Keratinocyte (primary cell): ENCODE measurements at regions not wholly inside any gene's neighbourhood (a gene's known extent, or its start where the extent isn't known, plus 50 kb on each side); places are given as distances from the start of the nearest gene placed in this dataset.

ENCODE experiments used
- DNase-seq: peaks from one replicate; pipeline ENCODE4 v3.0.0-alpha.2; 2011; ENCODE audit warnings: low read depth, missing footprints, low spot score
- FAIRE-seq: peaks from 2 replicates; lab custom pipeline; 2011; peaks lifted over from hg19 to GRCh38; lab: Jason Lieb, UNC
- H2AFZ ChIP-seq: 2 replicates; pipeline ENCODE4 v1.6.0; 2012; ENCODE audit warnings: low read length, control low read depth, inconsistent platforms; ENCODE audit not compliant: control insufficient read depth
- H3K27ac ChIP-seq: 2 replicates; pipeline ENCODE4 v1.5.1; 2011; ENCODE audit warnings: low read length; ENCODE audit not compliant: control insufficient read depth, insufficient read depth
- H3K27me3 ChIP-seq: 3 replicates; pipeline ENCODE4 v1.6.0; 2011; ENCODE audit warnings: low read length; ENCODE audit not compliant: control insufficient read depth, insufficient read depth; ENCODE audit errors: extremely low read depth
- H3K36me3 ChIP-seq, 2 experiments: 2 replicates in 1 of 2; 3 replicates in 1 of 2; pipeline ENCODE4 v1.5.1; 2011; ENCODE audit warnings: low read length in 2 of 2, mild to moderate bottlenecking in 1 of 2; ENCODE audit not compliant: control insufficient read depth in 2 of 2, insufficient read depth in 2 of 2; ENCODE audit errors: extremely low read depth in 1 of 2
- H3K4me1 ChIP-seq: 3 replicates; pipeline ENCODE4 v1.5.1; 2011; ENCODE audit warnings: low read length; ENCODE audit not compliant: control insufficient read depth, insufficient read depth; ENCODE audit errors: extremely low read depth
- H3K4me2 ChIP-seq: 3 replicates; pipeline ENCODE4 v1.6.0; 2011; ENCODE audit warnings: low read depth, low read length; ENCODE audit not compliant: control insufficient read depth, insufficient read depth; ENCODE audit errors: extremely low read depth
- H3K4me3 ChIP-seq, 3 experiments: fragments of 200-600 bp in 1 of 3; sonication (generic) in 1 of 3; 2 replicates in 2 of 3; 3 replicates in 1 of 3; pipeline ENCODE4 v1.5.1; 2011 to 2016; ENCODE audit warnings: low read length in 3 of 3, mild to moderate bottlenecking in 3 of 3, control low read depth in 2 of 3, inconsistent platforms in 1 of 3, low read depth in 1 of 3, mixed read lengths in 1 of 3, mixed run types in 1 of 3, moderate library complexity in 1 of 3; ENCODE audit not compliant: control insufficient read depth in 2 of 3, insufficient read depth in 2 of 3; ENCODE audit errors: extremely low read depth in 1 of 3
- H3K79me2 ChIP-seq: 2 replicates; pipeline ENCODE4 v1.6.0; 2012; ENCODE audit warnings: low read length; ENCODE audit not compliant: control insufficient read depth, insufficient read depth
- H3K9ac ChIP-seq: 3 replicates; pipeline ENCODE4 v1.6.0; 2011; ENCODE audit warnings: low read length; ENCODE audit not compliant: control insufficient read depth, insufficient read depth; ENCODE audit errors: extremely low read depth
- H3K9me1 ChIP-seq: 3 replicates; pipeline ENCODE4 v1.6.0; 2011; ENCODE audit warnings: low read length; ENCODE audit not compliant: control insufficient read depth, insufficient read depth; ENCODE audit errors: extremely low read depth
- H3K9me3 ChIP-seq: 2 replicates; pipeline ENCODE4 v1.5.1; 2012; ENCODE audit warnings: low read depth, low read length; ENCODE audit not compliant: control insufficient read depth
- H4K20me1 ChIP-seq: 3 replicates; pipeline ENCODE4 v1.6.0; 2011; ENCODE audit warnings: low read length; ENCODE audit not compliant: control insufficient read depth, insufficient read depth; ENCODE audit errors: extremely low read depth
- EZH2 ChIP-seq: IDR thresholded peaks from one replicate; pipeline ENCODE4 v1.6.1; 2012; ENCODE audit warnings: inconsistent platforms, mild to moderate bottlenecking, low read length, moderate library complexity
- dilution Hi-C: fragments of 300-500 bp; cut with MboI; formaldehyde crosslinking; loops from one replicate; pipeline ENCODE4 v1.7.0; 2020; ENCODE audit warnings: low sequenced_read_pairs; ENCODE audit not compliant: extremely low pct_ligation_motif_present
- TF ChIP-seq, protein P1 (sequence below), 3 experiments: IDR thresholded peaks in 1 of 3; conservative IDR thresholded peaks in 1 of 3; optimal IDR thresholded peaks in 1 of 3; 2 replicates in 2 of 3; 3 replicates in 1 of 3; pipeline versions ENCODE3 to v1.5.1; 2011; ENCODE audit warnings: low read length in 3 of 3, mild to moderate bottlenecking in 3 of 3, moderate library complexity in 2 of 3, control low read depth in 1 of 3, inconsistent platforms in 1 of 3; ENCODE audit not compliant: insufficient read depth in 2 of 3; ENCODE audit errors: extremely low read depth in 1 of 3

DNA sequence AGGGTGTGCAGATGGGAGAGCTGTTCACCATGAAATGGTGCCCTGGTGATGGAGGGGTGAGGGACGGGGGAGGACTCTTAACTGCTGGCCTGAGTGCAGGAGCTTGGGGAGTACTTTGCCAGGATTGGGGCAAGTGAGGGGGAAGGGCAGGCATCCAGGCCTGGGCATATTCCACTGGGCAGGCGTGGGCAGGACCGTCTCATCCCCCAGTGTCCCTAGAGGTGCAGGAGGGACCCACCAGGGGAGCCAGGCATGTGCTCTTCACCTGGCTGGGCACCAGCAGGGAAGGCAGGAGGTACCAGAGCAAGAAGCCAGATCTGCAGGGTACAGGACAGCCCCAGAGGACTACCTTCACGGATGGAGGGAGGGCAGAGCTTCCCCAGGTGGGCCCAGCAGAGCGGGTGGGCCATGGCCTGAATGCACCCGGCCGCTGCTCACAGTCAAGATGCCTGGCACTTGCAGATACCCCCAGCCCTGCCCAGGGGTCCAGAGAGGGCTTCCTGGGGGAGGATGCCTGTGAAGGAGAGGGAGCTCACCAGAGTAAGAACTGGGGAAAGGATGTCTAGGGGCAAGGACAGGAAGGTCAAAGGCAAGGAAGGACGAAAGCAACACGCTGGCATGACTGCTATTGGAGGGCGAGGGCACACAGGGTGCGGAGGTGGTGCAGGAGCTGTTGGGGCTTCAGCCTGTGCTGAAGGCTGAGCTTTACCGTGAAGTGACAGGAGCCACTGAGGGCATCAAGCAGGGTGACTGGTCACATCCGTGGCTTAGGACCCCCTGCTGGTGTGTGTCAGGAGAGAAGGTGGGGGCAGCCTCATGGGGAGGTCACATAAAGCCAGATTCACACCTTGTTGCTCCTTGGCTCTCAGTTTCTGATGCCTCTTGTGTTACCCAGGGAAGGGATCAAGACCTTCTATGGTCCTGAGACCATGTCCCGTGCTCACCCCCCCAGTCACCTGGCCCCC is 68.2 kb upstream of the NKX1-1 start:
- H2AFZ ChIP-seq: no peak overlapping the region
- H3K4me3 ChIP-seq: no peak overlapping the region
- H3K9me1 ChIP-seq: no peaks in the 10 kb centered on the region
- DNase-seq (no peak), FAIRE-seq (no peak)
- H3K27ac ChIP-seq: no peak overlapping the region
- H3K4me1 ChIP-seq: no peaks in the 10 kb centered on the region
- H3K9me3 ChIP-seq: no peaks in the 10 kb centered on the region
- no peak overlapping the region for H3K9ac ChIP-seq
- no peaks in the 10 kb centered on the region for H3K36me3 ChIP-seq
- H3K27me3 ChIP-seq: peaks cover 27% of the 10 kb centered on the region
- no peaks in the 10 kb centered on the region for H4K20me1 ChIP-seq
- dilution Hi-C loops: no loop called here
- no peaks in the 10 kb centered on the region for H3K79me2 ChIP-seq
- TF ChIP-seq, protein P1, sequence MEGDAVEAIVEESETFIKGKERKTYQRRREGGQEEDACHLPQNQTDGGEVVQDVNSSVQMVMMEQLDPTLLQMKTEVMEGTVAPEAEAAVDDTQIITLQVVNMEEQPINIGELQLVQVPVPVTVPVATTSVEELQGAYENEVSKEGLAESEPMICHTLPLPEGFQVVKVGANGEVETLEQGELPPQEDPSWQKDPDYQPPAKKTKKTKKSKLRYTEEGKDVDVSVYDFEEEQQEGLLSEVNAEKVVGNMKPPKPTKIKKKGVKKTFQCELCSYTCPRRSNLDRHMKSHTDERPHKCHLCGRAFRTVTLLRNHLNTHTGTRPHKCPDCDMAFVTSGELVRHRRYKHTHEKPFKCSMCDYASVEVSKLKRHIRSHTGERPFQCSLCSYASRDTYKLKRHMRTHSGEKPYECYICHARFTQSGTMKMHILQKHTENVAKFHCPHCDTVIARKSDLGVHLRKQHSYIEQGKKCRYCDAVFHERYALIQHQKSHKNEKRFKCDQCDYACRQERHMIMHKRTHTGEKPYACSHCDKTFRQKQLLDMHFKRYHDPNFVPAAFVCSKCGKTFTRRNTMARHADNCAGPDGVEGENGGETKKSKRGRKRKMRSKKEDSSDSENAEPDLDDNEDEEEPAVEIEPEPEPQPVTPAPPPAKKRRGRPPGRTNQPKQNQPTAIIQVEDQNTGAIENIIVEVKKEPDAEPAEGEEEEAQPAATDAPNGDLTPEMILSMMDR (optimal IDR thresholded peaks at IDR 0.05 in 1 of 3, IDR thresholded peaks at IDR 0.05 in 1 of 3, conservative IDR thresholded peaks at IDR 0.05 in 1 of 3; ENCODE audit: extremely low read depth in 1 of 3, insufficient read depth in 2 of 3, low read length in 3 of 3): no peak
- no peak for TF ChIP-seq EZH2
- no peak overlapping the region for H3K4me2 ChIP-seq

DNA sequence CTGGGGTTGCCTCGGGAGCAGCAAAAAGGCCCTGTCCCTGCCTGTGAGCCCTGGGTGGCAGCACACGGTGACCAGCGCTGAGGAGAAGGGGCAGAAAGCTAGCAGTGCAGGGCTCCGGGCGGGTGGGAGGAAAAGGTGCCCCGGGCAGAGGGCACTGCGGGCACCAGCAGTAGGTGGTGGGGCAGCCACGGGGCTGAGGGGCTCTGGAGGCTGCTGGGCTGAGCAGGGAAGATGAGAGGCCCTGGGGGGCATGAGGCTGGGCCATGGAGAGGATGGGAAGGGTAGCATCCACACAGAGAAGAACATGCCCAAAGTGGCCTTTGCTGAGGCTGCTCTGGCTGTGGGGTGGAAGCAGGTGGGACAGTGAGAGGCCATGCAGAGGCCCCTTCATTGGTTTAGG is 67.5 kb upstream of the NKX1-1 start:
- H2AFZ ChIP-seq: no peak overlapping the region
- no peaks in the 10 kb centered on the region for H3K9me1 ChIP-seq
- H3K79me2 ChIP-seq: no peaks in the 10 kb centered on the region
- H3K4me2 ChIP-seq: no peak overlapping the region
- H3K4me1 ChIP-seq: no peaks in the 10 kb centered on the region
- no peak overlapping the region for H3K4me3 ChIP-seq
- no peaks in the 10 kb centered on the region for H3K9me3 ChIP-seq
- no peak for TF ChIP-seq EZH2
- TF ChIP-seq, protein P1 (optimal IDR thresholded peaks at IDR 0.05 in 1 of 3, IDR thresholded peaks at IDR 0.05 in 1 of 3, conservative IDR thresholded peaks at IDR 0.05 in 1 of 3; ENCODE audit: extremely low read depth in 1 of 3, insufficient read depth in 2 of 3, low read length in 3 of 3): no peak
- no peaks in the 10 kb centered on the region for H4K20me1 ChIP-seq
- FAIRE-seq (no peak), DNase-seq (no peak)
- dilution Hi-C loops: no loop called here
- H3K27me3 ChIP-seq: peaks cover 27% of the 10 kb centered on the region
- H3K36me3 ChIP-seq: no peaks in the 10 kb centered on the region
- H3K27ac ChIP-seq: no peak overlapping the region
- H3K9ac ChIP-seq: no peak overlapping the region
